B cell (primary cell): ENCODE measurements at regions not wholly inside any gene's neighbourhood (a gene's known extent, or its start where the extent isn't known, plus 50 kb on each side); places are given as distances from the start of the nearest gene placed in this dataset.

Experiments
- ATAC-seq: fragments of 200-7000 bp; cut with Tn5 transposase; one replicate; pipeline ENCODE4 v1.10.0; 2021; ENCODE audit warnings: low read depth, mild to moderate bottlenecking, moderate number of reproducible peaks, moderate library complexity
- CTCF ChIA-PET: fragments of 350-600 bp; sonication (Branson Sonifier 250); formaldehyde crosslinking; loops from one replicate; lab custom pipeline; 2021; ENCODE audit warnings: antibody characterized with exemption, inconsistent platforms; lab: Charles Lee
- POLR2A ChIA-PET: fragments of 350-600 bp; sonication (Branson Sonifier 250); formaldehyde crosslinking; loops from one replicate; lab custom pipeline; 2021; ENCODE audit warnings: antibody characterized with exemption; lab: Charles Lee
- DNase-seq: peaks from one replicate; pipeline ENCODE4 v3.0.0; 2013
- H2AFZ ChIP-seq: 2 replicates; pipeline ENCODE4 v1.6.1; 2012; ENCODE audit warnings: mild to moderate bottlenecking, low read depth, low read length; ENCODE audit not compliant: insufficient read depth, poor library complexity, severe bottlenecking
- H3K27ac ChIP-seq, 2 donors: 1 replicate in 1 of 2; 2 replicates in 1 of 2; pipeline ENCODE4 v1.5.1; 2012 to 2013; ENCODE audit warnings: low read length in 2 of 2, mild to moderate bottlenecking in 2 of 2, moderate library complexity in 1 of 2
- H3K27me3 ChIP-seq, 4 experiments: fragments of 200-600 bp in 1 of 4; sonication (generic) in 1 of 4; replicated peaks in 1 of 4; 1 replicate in 2 of 4; 2 replicates in 2 of 4; pipeline versions ENCODE4 v1.6.1 to v1.7.0; 2013 to 2016; ENCODE audit warnings: low read length in 3 of 4, mild to moderate bottlenecking in 2 of 4, mixed read lengths in 1 of 4, moderate library complexity in 1 of 4; ENCODE audit not compliant: insufficient read depth in 4 of 4, control insufficient read depth in 3 of 4; ENCODE audit errors: control extremely low read depth in 1 of 4
- H3K36me3 ChIP-seq, 2 experiments: replicated peaks in 1 of 2; 1 replicate in 1 of 2; 2 replicates in 1 of 2; pipeline versions ENCODE4 v1.6.1 to v1.7.1; 2013; ENCODE audit warnings: low read length in 1 of 2; ENCODE audit not compliant: insufficient read depth in 2 of 2, control insufficient read depth in 1 of 2; ENCODE audit errors: control extremely low read depth in 1 of 2, extremely low read depth in 1 of 2
- H3K4me1 ChIP-seq, 2 donors: fragments of 200-600 bp in 1 of 2; sonication (generic) in 1 of 2; 1 replicate in 1 of 2; 2 replicates in 1 of 2; pipeline versions ENCODE4 v1.5.1 to v1.6.1; 2013 to 2017; ENCODE audit warnings: low read length in 2 of 2; ENCODE audit not compliant: control insufficient read depth in 2 of 2, insufficient read depth in 2 of 2
- H3K4me2 ChIP-seq: replicated peaks from 2 replicates; pipeline ENCODE3; 2012; ENCODE audit warnings: mild to moderate bottlenecking, low read depth, low read length; ENCODE audit not compliant: poor library complexity, severe bottlenecking
- H3K4me3 ChIP-seq, 5 experiments: fragments of 200-600 bp in 1 of 5; sonication (generic) in 1 of 5; 1 replicate in 3 of 5; 2 replicates in 2 of 5; pipeline versions ENCODE4 v1.5.1 to v1.7.0; 2011 to 2016; ENCODE audit warnings: low read length in 4 of 5, mild to moderate bottlenecking in 4 of 5, low read depth in 2 of 5, control low read depth in 1 of 5, moderate library complexity in 1 of 5; ENCODE audit not compliant: insufficient read depth in 1 of 5; ENCODE audit errors: control extremely low read depth in 1 of 5, extremely low read depth in 1 of 5
- H3K79me2 ChIP-seq: fragments of 200-600 bp; sonication (generic); one replicate; pipeline ENCODE4 v1.6.0; 2016; ENCODE audit warnings: low read length; ENCODE audit not compliant: control insufficient read depth, insufficient read depth
- H3K9ac ChIP-seq: fragments of 200-600 bp; sonication (generic); 2 replicates; pipeline ENCODE4 v1.6.1; 2017; ENCODE audit warnings: mild to moderate bottlenecking, low read length, moderate library complexity
- H3K9me3 ChIP-seq, 3 donors: one replicate each; pipeline versions ENCODE4 v1.6.1 to v1.7.1; 2013; ENCODE audit warnings: low read length in 2 of 3; ENCODE audit not compliant: control insufficient read depth in 2 of 3, insufficient read depth in 1 of 3; ENCODE audit errors: control extremely low read depth in 1 of 3
- H4K20me1 ChIP-seq: 2 replicates; pipeline ENCODE4 v1.6.0; 2012; ENCODE audit warnings: mild to moderate bottlenecking, low read length; ENCODE audit not compliant: insufficient read depth, control insufficient read depth, poor library complexity, severe bottlenecking
- H3K27ac Mint-ChIP-seq: one replicate; pipeline ENCODE4 v1.8.0; 2021; ENCODE audit warnings: mixed read lengths
- H3K27me3 Mint-ChIP-seq: one replicate; pipeline ENCODE4 v1.8.0; 2021; ENCODE audit warnings: mixed read lengths
- H3K4me1 Mint-ChIP-seq: one replicate; pipeline ENCODE4 v1.8.0; 2021; ENCODE audit warnings: mixed read lengths
- H3K4me3 Mint-ChIP-seq: one replicate; pipeline ENCODE4 v1.8.0; 2021; ENCODE audit warnings: mixed read lengths
- H3K9me3 Mint-ChIP-seq: one replicate; pipeline ENCODE4 v1.8.0; 2022; ENCODE audit warnings: mixed read lengths; ENCODE audit not compliant: insufficient read depth
- CTCF ChIP-seq: fragments of 200-600 bp; IDR thresholded peaks from one replicate; pipeline ENCODE4 v1.8.0; 2022; ENCODE audit warnings: antibody characterized with exemption, mild to moderate bottlenecking
- EZH2 ChIP-seq: IDR thresholded peaks from 2 replicates; pipeline ENCODE4 v1.6.1; 2012; ENCODE audit warnings: borderline replicate concordance, low read depth, mild to moderate bottlenecking, moderate library complexity, low read length; ENCODE audit not compliant: insufficient read depth, poor library complexity, severe bottlenecking
- WGBS: methylation state at CpG from one replicate; pipeline ENCODE4 v1.1.5; 2013; ENCODE audit warnings: missing lambda C conversion rate; ENCODE audit not compliant: insufficient coverage; 5-methylcytosine and 5-hydroxymethylcytosine counted together
- intact Hi-C: fragments of 100-400 bp; cut with micrococcal nuclease; formaldehyde crosslinking; loops from one replicate; pipeline ENCODE4 v1.10.0; 2022

DNA sequence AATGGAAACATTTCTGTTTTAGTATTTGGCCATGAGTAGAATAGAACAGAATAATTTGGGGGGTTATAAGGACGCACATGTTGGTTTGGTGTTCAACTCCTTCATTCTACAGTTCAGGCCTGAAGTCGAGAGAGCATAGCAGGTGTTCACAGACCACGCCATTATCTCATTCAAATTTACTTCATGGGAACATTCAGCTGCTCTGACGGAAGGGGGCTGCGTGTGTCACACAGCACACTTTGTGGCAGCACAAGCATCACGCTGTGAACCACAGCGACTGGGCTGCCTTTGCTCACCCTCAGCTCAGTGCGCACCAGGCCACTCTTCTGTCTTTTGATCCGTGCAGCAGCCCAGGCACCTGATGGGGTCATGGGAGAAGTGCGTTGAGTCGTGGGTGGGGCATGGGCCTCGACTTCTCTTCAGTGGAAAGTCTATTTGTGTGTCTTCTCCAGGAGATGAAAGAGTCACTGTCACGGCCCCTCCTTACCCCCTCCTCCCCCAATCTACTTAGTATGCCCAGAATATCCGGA is 348.6 kb upstream of the SALL3 start:
- Histone ChIP-seq H3K79me2 (no peaks in the 10 kb centered on the region), H3K27me3 (no peaks in the 10 kb centered on the region), H3K4me1 (peaks cover under 1 to 15% of the 10 kb centered on the region in 2 donors), H3K9me3 (peaks cover 0 to 42% (median 0%) of the 10 kb centered on the region in 3 donors), H4K20me1 (no peaks in the 10 kb centered on the region), H3K36me3 (no peaks in the 10 kb centered on the region), H3K4me3 (no peak overlapping the region), H3K9ac (no peak overlapping the region), H2AFZ (no peak overlapping the region), H3K4me2 (no peak overlapping the region), H3K27ac (no peak overlapping the region)
- Mint-ChIP-seq H3K27me3 (no peaks in the 10 kb centered on the region), H3K4me3 (no peak overlapping the region), H3K9me3 (peaks cover 9% of the 10 kb centered on the region), H3K27ac (no peak overlapping the region), H3K4me1 (peaks cover 6% of the 10 kb centered on the region)
- WGBS: 97% methylated on average over 5 of the region's 14 CpGs
- no peak for TF ChIP-seq CTCF
- TF ChIP-seq EZH2: no peak
- intact Hi-C loops: no loop called here
- ChIA-PET POLR2A (no interaction called here), CTCF (no interaction called here)
- no peak for ATAC-seq
- no peak for DNase-seq

GRCh38 chr18:78632111-78632541 is 347.5 kb upstream of the SALL3 start:
- Mint-ChIP-seq H3K27me3 (no peaks in the 10 kb centered on the region), H3K9me3 (peaks cover 13% of the 10 kb centered on the region), H3K27ac (no peak overlapping the region), H3K4me1 (peaks cover 5% of the 10 kb centered on the region), H3K4me3 (no peak overlapping the region)
- H3K4me2 ChIP-seq: no peak overlapping the region
- no peak overlapping the region for H3K27ac ChIP-seq
- peaks cover 0 to 10% of the 10 kb centered on the region in 2 donors for H3K4me1 ChIP-seq
- H3K36me3 ChIP-seq: no peaks in the 10 kb centered on the region
- ChIA-PET CTCF (no interaction called here), POLR2A (no interaction called here)
- H3K27me3 ChIP-seq: no peaks in the 10 kb centered on the region
- peaks cover 0 to 44% (median 0%) of the 10 kb centered on the region in 3 donors for H3K9me3 ChIP-seq
- no peaks in the 10 kb centered on the region for H4K20me1 ChIP-seq
- no peak for ATAC-seq
- H2AFZ ChIP-seq: no peak overlapping the region
- H3K4me3 ChIP-seq: no peak overlapping the region
- TF ChIP-seq CTCF (no peak), EZH2 (no peak)
- H3K79me2 ChIP-seq: no peaks in the 10 kb centered on the region
- no peak for DNase-seq
- WGBS: 92% methylated on average over 7 of the region's 11 CpGs
- intact Hi-C loops: no loop called here
- no peak overlapping the region for H3K9ac ChIP-seq
